Kidney (tissue), 13 donors: ENCODE measurements at regions not wholly inside any gene's neighbourhood (a gene's known extent, or its start where the extent isn't known, plus 50 kb on each side); places are given as distances from the start of the nearest gene placed in this dataset.

Source experiments
- DNase-seq, 5 donors: peaks; one replicate each; pipeline ENCODE4 v3.0.0-alpha.2; 2013 to 2020
- FAIRE-seq: peaks from 2 replicates; lab custom pipeline; 2012; peaks lifted over from hg19 to GRCh38; lab: Jason Lieb, UNC
- H3K27ac ChIP-seq, 2 donors: one replicate each; pipeline ENCODE4 v1.7.0; 2013; ENCODE audit warnings: low read depth in 2 of 2, low read length in 2 of 2, inconsistent platforms in 1 of 2
- H3K27me3 ChIP-seq: one replicate; pipeline ENCODE4 v1.7.1; 2013; ENCODE audit warnings: low read length, inconsistent platforms; ENCODE audit not compliant: control insufficient read depth, insufficient read depth
- H3K36me3 ChIP-seq, 3 donors: one replicate each; pipeline versions ENCODE4 v1.7.0 to v1.7.1; 2013; ENCODE audit warnings: low read length in 3 of 3, control low read depth in 1 of 3, inconsistent platforms in 1 of 3; ENCODE audit not compliant: insufficient read depth in 3 of 3, control insufficient read depth in 2 of 3
- H3K4me1 ChIP-seq, 3 donors: one replicate each; pipeline versions ENCODE4 v1.7.0 to v1.7.1; 2013; ENCODE audit warnings: low read length in 3 of 3, inconsistent platforms in 1 of 3, low read depth in 1 of 3; ENCODE audit not compliant: control insufficient read depth in 2 of 3, insufficient read depth in 2 of 3
- H3K4me3 ChIP-seq, 3 donors: one replicate each; pipeline versions ENCODE4 v1.7.0 to v1.8.1; 2013; ENCODE audit warnings: low read length in 3 of 3, control low read depth in 1 of 3, inconsistent platforms in 1 of 3
- H3K9ac ChIP-seq, 3 donors: one replicate each; pipeline versions ENCODE4 v1.7.0 to v1.7.1; 2013; ENCODE audit warnings: low read length in 3 of 3, control low read depth in 1 of 3, inconsistent platforms in 1 of 3
- H3K9me3 ChIP-seq, 3 donors: one replicate each; pipeline versions ENCODE4 v1.7.0 to v1.7.1; 2013; ENCODE audit warnings: low read length in 3 of 3, control low read depth in 1 of 3, inconsistent platforms in 1 of 3; ENCODE audit not compliant: control insufficient read depth in 2 of 3, insufficient read depth in 1 of 3
- intact Hi-C: fragments of 100-400 bp; cut with DNase I; formaldehyde crosslinking; loops from one replicate; pipeline ENCODE4 v1.11.1; 2022
- TF ChIP-seq, protein P1 (sequence below): IDR thresholded peaks from 3 replicates; pipeline ENCODE4 v1.5.1; 2012; ENCODE audit warnings: mild to moderate bottlenecking, moderate library complexity, borderline replicate concordance; ENCODE audit not compliant: insufficient read depth; ENCODE audit errors: extremely low read depth
- donor health status: control.
- donor health status: control.
- donor health status: control.
- donor health status: control.
- donor health status: control.
- donor health status: DM: yes; HTN: yes; CAD: no.
- donor health status: Normal renal cell carcinoma (clear cell type).

DNA sequence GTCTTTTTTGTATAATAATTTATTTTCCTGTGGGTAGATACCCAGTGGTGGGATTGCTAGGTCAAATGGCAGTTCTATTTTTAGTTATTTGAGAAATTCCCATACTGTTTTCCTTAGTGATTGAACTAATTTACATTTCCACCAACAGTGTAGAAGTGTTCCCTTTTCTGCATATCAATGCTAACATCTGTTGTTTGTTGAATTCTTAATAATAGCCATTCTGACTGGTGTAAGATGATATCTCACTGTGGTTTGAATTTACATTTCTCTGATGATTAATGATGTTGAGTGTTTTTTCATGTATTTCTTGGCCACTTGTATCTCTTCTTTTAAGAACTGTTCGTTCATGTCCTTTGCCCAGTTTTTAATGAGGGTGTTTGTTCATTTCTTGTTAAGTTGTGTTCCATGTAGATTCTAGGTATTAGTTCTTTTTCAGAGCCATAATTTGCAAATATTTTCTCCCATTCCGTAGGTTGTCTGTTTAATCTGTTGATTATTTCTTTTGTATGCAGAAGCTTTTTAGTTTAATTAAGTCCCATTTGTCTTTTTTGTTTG, 713.3 kb upstream of the EPHA6 start:
- DNase-seq, result peak in 2 of 5 donors; percentile 3 to 11
- FAIRE-seq, result no peak

DNA sequence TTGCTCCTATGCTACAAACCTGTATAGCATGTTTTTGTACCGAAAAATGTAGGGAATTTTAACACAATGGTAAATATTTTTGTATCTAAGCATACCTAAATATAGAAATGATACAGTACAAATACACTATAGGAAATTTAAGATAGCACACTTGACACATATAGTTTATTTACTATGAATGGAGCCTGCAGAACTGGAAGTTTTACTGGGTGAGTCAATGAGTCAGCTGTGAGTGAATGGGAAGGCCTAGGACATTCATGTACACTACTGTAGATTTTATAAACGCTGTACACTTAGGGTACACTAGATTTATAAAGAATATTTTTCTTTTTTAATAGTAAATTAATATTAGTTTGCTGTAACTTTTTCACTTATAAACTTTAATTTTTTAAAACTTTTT, 707.7 kb upstream of the EPHA6 start:
- FAIRE-seq, result peak; percentile 35
- Histone ChIP-seq H3K9ac (no peak overlapping the region), H3K27ac (no peak overlapping the region), H3K4me1 (no peaks in the 10 kb centered on the region), H3K36me3 (no peaks in the 10 kb centered on the region), H3K9me3 (no peaks in the 10 kb centered on the region), H3K4me3 (no peak overlapping the region), H3K27me3 (no peaks in the 10 kb centered on the region)
- TF ChIP-seq, protein P1, sequence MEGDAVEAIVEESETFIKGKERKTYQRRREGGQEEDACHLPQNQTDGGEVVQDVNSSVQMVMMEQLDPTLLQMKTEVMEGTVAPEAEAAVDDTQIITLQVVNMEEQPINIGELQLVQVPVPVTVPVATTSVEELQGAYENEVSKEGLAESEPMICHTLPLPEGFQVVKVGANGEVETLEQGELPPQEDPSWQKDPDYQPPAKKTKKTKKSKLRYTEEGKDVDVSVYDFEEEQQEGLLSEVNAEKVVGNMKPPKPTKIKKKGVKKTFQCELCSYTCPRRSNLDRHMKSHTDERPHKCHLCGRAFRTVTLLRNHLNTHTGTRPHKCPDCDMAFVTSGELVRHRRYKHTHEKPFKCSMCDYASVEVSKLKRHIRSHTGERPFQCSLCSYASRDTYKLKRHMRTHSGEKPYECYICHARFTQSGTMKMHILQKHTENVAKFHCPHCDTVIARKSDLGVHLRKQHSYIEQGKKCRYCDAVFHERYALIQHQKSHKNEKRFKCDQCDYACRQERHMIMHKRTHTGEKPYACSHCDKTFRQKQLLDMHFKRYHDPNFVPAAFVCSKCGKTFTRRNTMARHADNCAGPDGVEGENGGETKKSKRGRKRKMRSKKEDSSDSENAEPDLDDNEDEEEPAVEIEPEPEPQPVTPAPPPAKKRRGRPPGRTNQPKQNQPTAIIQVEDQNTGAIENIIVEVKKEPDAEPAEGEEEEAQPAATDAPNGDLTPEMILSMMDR, result no peak
- DNase-seq, result no peak
- intact Hi-C loops, result no loop called here

More for the DNA sequence above, 713.3 kb upstream of the EPHA6 start:
- peaks cover 0 to 2% (median 0%) of the 10 kb centered on the region in 3 donors for H3K9me3 ChIP-seq
- TF ChIP-seq, protein P1, result no peak
- H3K4me3 ChIP-seq, result no peak overlapping the region
- H3K27ac ChIP-seq, result no peak overlapping the region
- H3K9ac ChIP-seq, result no peak overlapping the region
- intact Hi-C loops, result no loop called here
- H3K4me1 ChIP-seq, result no peaks in the 10 kb centered on the region
- H3K36me3 ChIP-seq, result no peaks in the 10 kb centered on the region
- no peaks in the 10 kb centered on the region for H3K27me3 ChIP-seq
